ENCODE measurements at regions not wholly inside any gene's neighbourhood (a gene's known extent, or its start where the extent isn't known, plus 50 kb on each side); places are given as distances from the start of the nearest gene placed in this dataset.

DNA sequence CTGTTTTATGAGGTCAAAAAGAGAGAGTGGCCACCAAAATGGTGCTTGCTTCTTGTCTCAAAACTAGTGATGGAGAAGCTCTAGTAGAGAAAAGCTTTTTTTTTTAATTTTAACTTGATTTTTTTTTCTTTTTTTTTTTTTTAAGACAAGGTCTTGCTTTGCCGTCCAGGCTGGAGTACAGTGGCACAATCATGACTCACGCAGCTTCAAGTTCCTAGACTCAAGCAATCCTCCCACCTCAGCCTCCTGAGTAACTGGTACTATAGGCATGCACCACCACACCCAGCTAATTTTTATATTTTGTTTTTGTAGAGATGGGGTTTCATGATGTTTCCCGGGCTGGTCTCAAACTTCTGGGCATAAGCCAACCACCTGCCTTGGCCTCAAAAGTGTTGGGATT is 279.0 kb downstream of the TBC1D4 start:
- Histone ChIP-seq H3K27ac (no peak overlapping the region), H3K36me3 (no peaks in the 10 kb centered on the region), H3K27me3 (no peaks in the 10 kb centered on the region), H3K9me3 (no peaks in the 10 kb centered on the region), H3K4me1 (ENCODE audit: insufficient read depth) (peaks cover 2% of the 10 kb centered on the region), H3K4me3 (no peak overlapping the region)
- intact Hi-C loops (cut with DNase I) = loop anchor here in 1 of 4 donors (10.0 kb wide), 1 partner anchor 1358 kb away; no protein-coding TSS in a partner anchor
- 87 to 92% (median 91%) methylated on average over 3 of the region's 3 CpGs for WGBS, 3 donors
- TF ChIP-seq, protein P1, sequence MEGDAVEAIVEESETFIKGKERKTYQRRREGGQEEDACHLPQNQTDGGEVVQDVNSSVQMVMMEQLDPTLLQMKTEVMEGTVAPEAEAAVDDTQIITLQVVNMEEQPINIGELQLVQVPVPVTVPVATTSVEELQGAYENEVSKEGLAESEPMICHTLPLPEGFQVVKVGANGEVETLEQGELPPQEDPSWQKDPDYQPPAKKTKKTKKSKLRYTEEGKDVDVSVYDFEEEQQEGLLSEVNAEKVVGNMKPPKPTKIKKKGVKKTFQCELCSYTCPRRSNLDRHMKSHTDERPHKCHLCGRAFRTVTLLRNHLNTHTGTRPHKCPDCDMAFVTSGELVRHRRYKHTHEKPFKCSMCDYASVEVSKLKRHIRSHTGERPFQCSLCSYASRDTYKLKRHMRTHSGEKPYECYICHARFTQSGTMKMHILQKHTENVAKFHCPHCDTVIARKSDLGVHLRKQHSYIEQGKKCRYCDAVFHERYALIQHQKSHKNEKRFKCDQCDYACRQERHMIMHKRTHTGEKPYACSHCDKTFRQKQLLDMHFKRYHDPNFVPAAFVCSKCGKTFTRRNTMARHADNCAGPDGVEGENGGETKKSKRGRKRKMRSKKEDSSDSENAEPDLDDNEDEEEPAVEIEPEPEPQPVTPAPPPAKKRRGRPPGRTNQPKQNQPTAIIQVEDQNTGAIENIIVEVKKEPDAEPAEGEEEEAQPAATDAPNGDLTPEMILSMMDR (IDR thresholded peaks at IDR 0.05) = no peak
- TF ChIP-seq EP300 (IDR thresholded peaks at IDR 0.05) = no peak
- TF ChIP-seq POLR2A (IDR thresholded peaks at IDR 0.05) = no peak
- no peak for DNase-seq

DNA sequence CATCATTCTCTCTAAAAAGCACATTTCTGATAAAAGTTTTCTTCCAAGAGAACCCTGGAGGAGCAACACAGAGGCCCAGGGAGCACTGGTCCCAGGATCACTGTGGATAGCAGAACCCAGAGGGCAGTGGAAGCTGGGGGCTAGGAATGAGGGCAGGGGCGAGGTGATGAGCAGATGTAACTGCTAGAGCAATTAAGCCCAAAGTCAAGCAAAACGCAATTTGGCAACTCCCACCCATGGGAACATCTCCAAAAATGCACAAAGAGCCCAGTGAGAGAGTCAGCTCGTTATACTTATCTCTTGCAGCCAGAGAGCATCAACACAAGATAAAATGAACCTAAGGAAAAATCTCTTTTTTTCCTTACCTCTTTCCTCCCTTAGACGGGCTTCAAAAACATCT is 284.2 kb downstream of the TBC1D4 start:
- H3K4me1 ChIP-seq (ENCODE audit: insufficient read depth) = peaks cover 15% of the 10 kb centered on the region
- WGBS, 3 donors = 7 to 10% (median 8%) methylated on average over 4 of the region's 4 CpGs

DNA sequence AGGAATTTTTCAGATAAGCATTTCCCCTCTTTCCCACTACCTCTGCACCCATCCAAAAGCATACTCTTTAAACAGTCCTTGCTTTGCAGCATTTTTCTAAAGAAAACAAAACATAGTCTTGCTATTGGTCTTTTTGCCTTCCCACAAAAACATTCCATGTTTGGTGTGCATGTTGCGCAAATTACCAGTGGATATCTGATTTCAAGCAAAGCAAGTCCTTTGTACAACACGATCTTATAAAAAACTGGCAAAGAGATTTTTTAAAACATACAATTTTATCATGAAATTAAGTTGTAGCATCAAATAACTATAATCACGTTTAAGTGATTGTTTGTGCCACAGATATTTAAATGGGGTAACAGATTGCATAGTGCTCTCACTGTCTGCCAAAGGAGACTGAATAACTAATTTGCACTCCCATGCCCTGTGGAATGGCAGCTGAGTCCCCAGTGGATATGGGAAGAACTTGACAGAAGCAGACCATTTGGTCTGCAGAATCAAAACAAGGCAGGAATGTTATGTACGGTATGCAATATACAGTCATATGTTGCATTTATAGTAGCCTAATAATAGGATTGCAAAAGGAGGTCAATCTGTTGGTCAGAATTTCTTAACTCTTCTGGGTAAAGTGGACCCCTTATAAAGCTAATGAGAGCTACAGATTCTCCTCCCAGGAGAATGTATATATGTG is 285.7 kb downstream of the TBC1D4 start:
- Histone ChIP-seq H3K9me3 (no peaks in the 10 kb centered on the region), H3K27ac (no peak overlapping the region), H3K4me1 (ENCODE audit: insufficient read depth) (peaks cover 15% of the 10 kb centered on the region), H3K36me3 (no peaks in the 10 kb centered on the region), H3K4me3 (no peak overlapping the region), H3K27me3 (no peaks in the 10 kb centered on the region)
- intact Hi-C loops (cut with DNase I) = no loop called here
- DNase-seq = no peak
- 15 to 33% (median 17%) methylated on average over 4 of the region's 4 CpGs for WGBS, 3 donors
- TF ChIP-seq, protein P1 (IDR thresholded peaks at IDR 0.05) = no peak
- TF ChIP-seq POLR2A (IDR thresholded peaks at IDR 0.05) (no peak), EP300 (IDR thresholded peaks at IDR 0.05) (no peak)

More for the DNA sequence above, 284.2 kb downstream of the TBC1D4 start:
- Histone ChIP-seq H3K9me3 (no peaks in the 10 kb centered on the region), H3K36me3 (no peaks in the 10 kb centered on the region), H3K27me3 (no peaks in the 10 kb centered on the region), H3K4me3 (no peak overlapping the region), H3K27ac (no peak overlapping the region)
- intact Hi-C loops (cut with DNase I) = no loop called here
- DNase-seq = peak in 3 of 5 donors; percentile 19 to 40 (median 34)
- TF ChIP-seq EP300 (IDR thresholded peaks at IDR 0.05) = no peak
- TF ChIP-seq POLR2A (IDR thresholded peaks at IDR 0.05) = no peak
- TF ChIP-seq, protein P1 (IDR thresholded peaks at IDR 0.05) = no peak

DNA sequence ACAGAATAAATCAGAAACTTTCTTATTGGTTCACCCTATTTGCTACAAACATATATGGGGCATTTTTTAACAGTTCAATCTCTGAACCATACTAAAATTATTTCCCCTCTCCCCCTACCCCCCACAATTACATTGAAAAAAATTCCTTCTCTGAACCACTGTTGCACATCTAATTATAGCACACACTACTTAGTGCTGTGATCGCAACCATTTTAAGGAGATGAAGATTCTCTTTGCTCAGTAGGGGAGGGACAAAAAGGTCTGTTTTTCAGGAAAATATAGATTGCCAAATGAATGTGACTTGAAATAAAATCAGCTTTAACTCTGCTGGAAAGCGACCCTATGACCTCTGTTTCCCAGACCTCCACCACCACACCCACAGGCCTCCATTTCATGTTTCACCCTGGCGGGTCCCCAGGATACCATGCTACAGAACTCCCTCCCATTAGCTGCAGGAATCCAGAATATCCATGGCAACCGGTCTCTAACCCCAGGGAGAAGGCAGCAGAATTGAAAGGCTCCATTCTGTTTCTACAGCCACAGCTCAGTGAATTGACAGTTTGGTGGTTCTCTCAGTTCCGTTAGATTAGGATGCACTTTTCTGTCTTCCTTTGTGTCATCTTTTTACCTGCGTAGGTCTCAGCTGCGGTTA is 286.3 kb downstream of the TBC1D4 start:
- intact Hi-C loops (cut with DNase I) = no loop called here
- TF ChIP-seq EP300 (IDR thresholded peaks at IDR 0.05) = no peak
- TF ChIP-seq POLR2A (IDR thresholded peaks at IDR 0.05) = no peak
- TF ChIP-seq, protein P1 (IDR thresholded peaks at IDR 0.05) = no peak
- H3K4me3 ChIP-seq = no peak overlapping the region
- no peaks in the 10 kb centered on the region for H3K36me3 ChIP-seq
- no peaks in the 10 kb centered on the region for H3K9me3 ChIP-seq
- H3K27ac ChIP-seq = peak overlapping the region in 1 of 2 donors; percentile 22
- peaks cover 15% of the 10 kb centered on the region for H3K4me1 ChIP-seq (ENCODE audit: insufficient read depth)
- DNase-seq = no peak
- no peaks in the 10 kb centered on the region for H3K27me3 ChIP-seq
- WGBS, 3 donors = 47 to 59% (median 50%) methylated on average over 7 of the region's 7 CpGs

All from ovary (tissue), 7 donors.